CD4-positive, alpha-beta T cell (primary cell): ENCODE measurements at regions not wholly inside any gene's neighbourhood (a gene's known extent, or its start where the extent isn't known, plus 50 kb on each side); places are given as distances from the start of the nearest gene placed in this dataset.

ENCODE experiments used
- ATAC-seq: fragments of 200-7000 bp; cut with Tn5 transposase; one replicate; pipeline ENCODE4 v1.10.0; 2022; ENCODE audit warnings: mild to moderate bottlenecking; ENCODE audit not compliant: poor library complexity
- CTCF ChIA-PET: fragments of 350-600 bp; sonication (Branson Sonifier 250); formaldehyde crosslinking; loops from one replicate; lab custom pipeline; 2021; ENCODE audit warnings: antibody characterized with exemption, inconsistent platforms; lab: Charles Lee
- POLR2A ChIA-PET: fragments of 350-600 bp; sonication (Branson Sonifier 250); formaldehyde crosslinking; loops from one replicate; lab custom pipeline; 2021; ENCODE audit warnings: antibody characterized with exemption, inconsistent platforms; lab: Charles Lee
- DNase-seq, 14 experiments: peaks; one replicate each; pipeline ENCODE4 v3.0.0-alpha.2; 2013 to 2020; ENCODE audit warnings: mixed read lengths in 2 of 14
- H3K27ac ChIP-seq, 2 donors: one replicate each; pipeline versions ENCODE4 v1.5.1 to v1.7.0; 2013; ENCODE audit warnings: low read length in 2 of 2, low read depth in 1 of 2, mild to moderate bottlenecking in 1 of 2
- H3K27me3 ChIP-seq, 2 experiments: 1 replicate in 1 of 2; 2 replicates in 1 of 2; pipeline versions ENCODE4 v1.6.1 to v1.7.0; 2013; ENCODE audit warnings: low read length in 2 of 2, control low read depth in 1 of 2, mild to moderate bottlenecking in 1 of 2, moderate library complexity in 1 of 2; ENCODE audit not compliant: insufficient read depth in 2 of 2, control insufficient read depth in 1 of 2
- H3K36me3 ChIP-seq: one replicate; pipeline ENCODE4 v1.6.1; 2013; ENCODE audit warnings: low read length, control low read depth; ENCODE audit not compliant: insufficient read depth
- H3K4me1 ChIP-seq: one replicate; pipeline ENCODE4 v1.6.1; 2013; ENCODE audit warnings: low read length, control low read depth; ENCODE audit not compliant: insufficient read depth
- H3K4me3 ChIP-seq: one replicate; pipeline ENCODE4 v1.5.1; 2013; ENCODE audit warnings: mild to moderate bottlenecking, low read length, moderate library complexity
- H3K9me3 ChIP-seq, 2 experiments: 1 replicate in 1 of 2; 2 replicates in 1 of 2; pipeline versions ENCODE4 v1.6.1 to v1.7.0; 2013; ENCODE audit warnings: low read length in 2 of 2, mild to moderate bottlenecking in 2 of 2, control low read depth in 1 of 2, moderate library complexity in 1 of 2; ENCODE audit not compliant: control insufficient read depth in 1 of 2, insufficient read depth in 1 of 2
- H3K27ac Mint-ChIP-seq: one replicate; pipeline ENCODE4 v1.8.0; 2020; ENCODE audit warnings: mixed read lengths
- H3K27me3 Mint-ChIP-seq: one replicate; pipeline ENCODE4 v1.8.0; 2021; ENCODE audit warnings: mixed read lengths
- H3K36me3 Mint-ChIP-seq: one replicate; pipeline ENCODE4 v1.8.0; 2021; ENCODE audit warnings: low read depth, mixed read lengths
- H3K4me1 Mint-ChIP-seq: one replicate; pipeline ENCODE4 v1.8.0; 2021; ENCODE audit warnings: low read depth, mixed read lengths
- H3K4me3 Mint-ChIP-seq: one replicate; pipeline ENCODE4 v1.8.0; 2020; ENCODE audit warnings: mild to moderate bottlenecking, mixed read lengths
- H3K9me3 Mint-ChIP-seq: one replicate; pipeline ENCODE4 v1.8.0; 2020; ENCODE audit warnings: mixed read lengths
- intact Hi-C, 2 experiments: fragments of 100-400 bp; cut with DNase I in 1 of 2; cut with micrococcal nuclease in 1 of 2; formaldehyde crosslinking; loops; one replicate each; pipeline versions ENCODE4 v1.15.1 to v1.9.0; 2023 to 2025; cut with DNase I, micrococcal nuclease
- TF ChIP-seq, protein P1 (sequence below): fragments of 200-600 bp; IDR thresholded peaks from one replicate; pipeline ENCODE4 v1.8.0; 2022; ENCODE audit warnings: antibody characterized with exemption, mild to moderate bottlenecking

DNA sequence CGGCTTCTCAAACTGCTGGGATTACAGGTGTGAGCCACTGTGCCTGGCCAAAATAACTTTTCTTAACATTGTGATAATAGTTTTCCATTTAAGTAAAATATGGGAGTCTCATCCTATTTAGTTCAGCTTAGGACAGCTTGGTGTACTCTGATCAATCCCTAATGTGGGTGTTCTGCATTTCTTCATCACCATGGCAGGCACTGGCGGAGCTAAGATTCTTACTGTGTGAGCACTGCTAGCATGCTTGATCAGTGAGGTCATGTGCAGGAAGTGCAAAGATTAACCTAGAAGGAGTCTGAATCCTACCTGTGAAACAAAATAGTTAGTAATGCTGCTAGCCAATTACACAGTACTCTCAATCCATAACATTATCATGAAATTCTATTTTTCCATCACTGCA is 1684.2 kb upstream of the SLC10A2 start:
- Histone ChIP-seq H3K27ac (no peak overlapping the region), H3K4me1 (no peaks in the 10 kb centered on the region), H3K36me3 (no peaks in the 10 kb centered on the region), H3K4me3 (no peak overlapping the region), H3K9me3 (no peaks in the 10 kb centered on the region), H3K27me3 (no peaks in the 10 kb centered on the region)
- no peaks in the 10 kb centered on the region for H3K4me1 Mint-ChIP-seq
- intact Hi-C loops: no loop called here
- H3K4me3 Mint-ChIP-seq: no peak overlapping the region
- no peak for DNase-seq
- H3K9me3 Mint-ChIP-seq: no peaks in the 10 kb centered on the region
- TF ChIP-seq, protein P1, sequence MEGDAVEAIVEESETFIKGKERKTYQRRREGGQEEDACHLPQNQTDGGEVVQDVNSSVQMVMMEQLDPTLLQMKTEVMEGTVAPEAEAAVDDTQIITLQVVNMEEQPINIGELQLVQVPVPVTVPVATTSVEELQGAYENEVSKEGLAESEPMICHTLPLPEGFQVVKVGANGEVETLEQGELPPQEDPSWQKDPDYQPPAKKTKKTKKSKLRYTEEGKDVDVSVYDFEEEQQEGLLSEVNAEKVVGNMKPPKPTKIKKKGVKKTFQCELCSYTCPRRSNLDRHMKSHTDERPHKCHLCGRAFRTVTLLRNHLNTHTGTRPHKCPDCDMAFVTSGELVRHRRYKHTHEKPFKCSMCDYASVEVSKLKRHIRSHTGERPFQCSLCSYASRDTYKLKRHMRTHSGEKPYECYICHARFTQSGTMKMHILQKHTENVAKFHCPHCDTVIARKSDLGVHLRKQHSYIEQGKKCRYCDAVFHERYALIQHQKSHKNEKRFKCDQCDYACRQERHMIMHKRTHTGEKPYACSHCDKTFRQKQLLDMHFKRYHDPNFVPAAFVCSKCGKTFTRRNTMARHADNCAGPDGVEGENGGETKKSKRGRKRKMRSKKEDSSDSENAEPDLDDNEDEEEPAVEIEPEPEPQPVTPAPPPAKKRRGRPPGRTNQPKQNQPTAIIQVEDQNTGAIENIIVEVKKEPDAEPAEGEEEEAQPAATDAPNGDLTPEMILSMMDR: no peak
- H3K27me3 Mint-ChIP-seq: no peaks in the 10 kb centered on the region
- POLR2A ChIA-PET: no interaction called here
- no peaks in the 10 kb centered on the region for H3K36me3 Mint-ChIP-seq
- H3K27ac Mint-ChIP-seq: no peak overlapping the region
- no peak for ATAC-seq
- CTCF ChIA-PET: no interaction called here

- Mint-ChIP-seq H3K27me3 (no peaks in the 10 kb centered on the region), H3K4me1 (no peaks in the 10 kb centered on the region), H3K4me3 (no peak overlapping the region), H3K36me3 (no peaks in the 10 kb centered on the region), H3K9me3 (no peaks in the 10 kb centered on the region), H3K27ac (no peak overlapping the region)
- H3K27ac ChIP-seq: no peak overlapping the region
- TF ChIP-seq, protein P1: no peak
- intact Hi-C loops: no loop called here
- no peaks in the 10 kb centered on the region for H3K36me3 ChIP-seq
- POLR2A ChIA-PET: no interaction called here
- no peaks in the 10 kb centered on the region for H3K4me1 ChIP-seq
- no peak overlapping the region for H3K4me3 ChIP-seq
- peaks cover 0 to 4% of the 10 kb centered on the region in 2 experiments for H3K9me3 ChIP-seq
- ATAC-seq: no peak
- CTCF ChIA-PET: no interaction called here
- no peak for DNase-seq
- H3K27me3 ChIP-seq: no peaks in the 10 kb centered on the region
Observed at GRCh38 chr13:104740641-104741222, 1674.5 kb upstream of the SLC10A2 start.

- Histone ChIP-seq H3K4me1 (no peaks in the 10 kb centered on the region), H3K27ac (no peak overlapping the region), H3K9me3 (peaks cover 0 to 4% of the 10 kb centered on the region in 2 experiments), H3K4me3 (no peak overlapping the region), H3K36me3 (no peaks in the 10 kb centered on the region), H3K27me3 (no peaks in the 10 kb centered on the region)
- ATAC-seq (no peak), DNase-seq (no peak)
- ChIA-PET CTCF (no interaction called here), POLR2A (no interaction called here)
- no peaks in the 10 kb centered on the region for H3K9me3 Mint-ChIP-seq
- no peaks in the 10 kb centered on the region for H3K4me1 Mint-ChIP-seq
- no peak overlapping the region for H3K4me3 Mint-ChIP-seq
- intact Hi-C loops: no loop called here
- no peaks in the 10 kb centered on the region for H3K27me3 Mint-ChIP-seq
- no peak overlapping the region for H3K27ac Mint-ChIP-seq
- no peaks in the 10 kb centered on the region for H3K36me3 Mint-ChIP-seq
- TF ChIP-seq, protein P1: no peak
Observed at GRCh38 chr13:104737713-104738112, 1671.5 kb upstream of the SLC10A2 start.
